Lung (tissue), 11 donors: ENCODE measurements at regions not wholly inside any gene's neighbourhood (a gene's known extent, or its start where the extent isn't known, plus 50 kb on each side); places are given as distances from the start of the nearest gene placed in this dataset.
"Not testable (repeated sequence)": the region's sequence is repeated elsewhere in the genome, so short reads cannot be mapped to it uniquely, and the experiment has no call there.

Source experiments
- ATAC-seq: fragments of 200-7000 bp; cut with Tn5 transposase; one replicate; pipeline ENCODE4 v1.9.1; 2020; ENCODE audit warnings: moderate number of reproducible peaks; ENCODE audit not compliant: insufficient read depth, low FRiP score
- DNase-seq, 3 donors: peaks; one replicate each; pipeline ENCODE4 v3.0.0-alpha.2; 2013 to 2017
- H3K27ac ChIP-seq, 2 donors: one replicate each; pipeline ENCODE4 v1.5.1; 2013; ENCODE audit warnings: mild to moderate bottlenecking in 2 of 2, moderate library complexity in 2 of 2, control low read depth in 1 of 2, inconsistent platforms in 1 of 2, low read depth in 1 of 2, low read length in 1 of 2
- H3K27me3 ChIP-seq, 3 donors: one replicate each; pipeline ENCODE4 v1.5.1; 2013; ENCODE audit warnings: low read length in 2 of 3; ENCODE audit not compliant: control insufficient read depth in 3 of 3, insufficient read depth in 3 of 3
- H3K36me3 ChIP-seq, 4 donors: one replicate each; pipeline ENCODE4 v1.5.1; 2013; ENCODE audit warnings: low read length in 4 of 4, mild to moderate bottlenecking in 1 of 4, moderate library complexity in 1 of 4; ENCODE audit not compliant: control insufficient read depth in 4 of 4, insufficient read depth in 4 of 4
- H3K4me1 ChIP-seq, 5 donors: one replicate each; pipeline ENCODE4 v1.5.1; 2013; ENCODE audit warnings: low read length in 5 of 5, mild to moderate bottlenecking in 2 of 5, moderate library complexity in 1 of 5; ENCODE audit not compliant: control insufficient read depth in 5 of 5, insufficient read depth in 5 of 5
- H3K4me3 ChIP-seq: one replicate; pipeline ENCODE4 v1.5.1; 2013; ENCODE audit warnings: mild to moderate bottlenecking, control low read depth, moderate library complexity
- H3K9ac ChIP-seq, 2 donors: one replicate each; pipeline ENCODE4 v1.5.1; 2013; ENCODE audit warnings: low read length in 2 of 2, control low read depth in 1 of 2; ENCODE audit not compliant: insufficient read depth in 1 of 2
- H3K9me3 ChIP-seq, 4 donors: one replicate each; pipeline ENCODE4 v1.5.1; 2013; ENCODE audit warnings: low read length in 3 of 4, mild to moderate bottlenecking in 1 of 4, moderate library complexity in 1 of 4; ENCODE audit not compliant: control insufficient read depth in 4 of 4, insufficient read depth in 3 of 4
- WGBS, 2 donors: extraction: QIAGEN DNeasy Blood & Tissue Kit; methylation state at CpG; one replicate each; pipeline ENCODE4 v1.1.7; 2013; 5-methylcytosine and 5-hydroxymethylcytosine counted together
- TF ChIP-seq, protein P1 (sequence below): IDR thresholded peaks from 2 replicates; pipeline ENCODE4 v1.5.1; 2012; ENCODE audit warnings: mild to moderate bottlenecking; ENCODE audit errors: control extremely low read depth, extremely low read depth
- donor health status: control.
- donor health status: control.
- donor health status: Bipolar disorder and iron deficiency.
- donor health status: healthy.
- donor health status: DM: yes; HTN: yes; CAD: no.

DNA sequence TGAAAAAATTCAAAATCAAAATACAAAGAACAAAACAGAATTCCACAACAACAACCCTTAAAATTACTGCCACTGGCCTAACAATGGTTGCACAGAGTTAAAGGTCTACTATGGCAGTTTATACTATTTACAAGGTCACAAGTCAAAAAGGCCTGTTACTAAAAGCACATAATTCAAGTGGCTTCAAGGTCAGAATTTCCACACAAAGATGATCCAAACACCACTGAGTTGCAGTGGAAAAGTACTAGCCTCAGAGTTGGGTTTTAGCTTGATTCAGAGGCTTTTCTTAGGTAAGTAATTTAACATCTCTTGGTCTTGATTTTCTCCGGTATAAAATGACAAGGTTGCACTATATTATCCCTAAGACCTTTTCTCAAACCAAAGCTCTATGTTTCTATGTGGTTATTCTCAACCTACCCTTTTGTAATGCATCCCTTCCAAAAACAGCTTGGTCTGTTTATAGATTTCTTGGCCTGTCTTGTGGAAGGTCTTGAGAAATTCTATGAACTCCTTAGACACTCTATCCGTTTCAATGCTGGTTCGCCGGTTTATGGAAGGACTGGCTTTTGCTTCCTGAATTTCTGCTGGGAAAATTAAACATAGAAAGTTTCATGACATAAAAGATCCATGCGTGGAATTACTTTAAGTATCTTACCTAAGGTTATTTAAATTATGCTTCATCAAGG is 69.5 kb downstream of the MDH2 start:
- H3K4me1 ChIP-seq, H3K4me3 ChIP-seq, H3K27me3 ChIP-seq, H3K27ac ChIP-seq, H3K36me3 ChIP-seq, H3K9ac ChIP-seq, ATAC-seq, H3K9me3 ChIP-seq, DNase-seq: not testable (repeated sequence)
- 77 to 85% methylated on average over 5 of the region's 5 CpGs for WGBS, 2 donors

DNA sequence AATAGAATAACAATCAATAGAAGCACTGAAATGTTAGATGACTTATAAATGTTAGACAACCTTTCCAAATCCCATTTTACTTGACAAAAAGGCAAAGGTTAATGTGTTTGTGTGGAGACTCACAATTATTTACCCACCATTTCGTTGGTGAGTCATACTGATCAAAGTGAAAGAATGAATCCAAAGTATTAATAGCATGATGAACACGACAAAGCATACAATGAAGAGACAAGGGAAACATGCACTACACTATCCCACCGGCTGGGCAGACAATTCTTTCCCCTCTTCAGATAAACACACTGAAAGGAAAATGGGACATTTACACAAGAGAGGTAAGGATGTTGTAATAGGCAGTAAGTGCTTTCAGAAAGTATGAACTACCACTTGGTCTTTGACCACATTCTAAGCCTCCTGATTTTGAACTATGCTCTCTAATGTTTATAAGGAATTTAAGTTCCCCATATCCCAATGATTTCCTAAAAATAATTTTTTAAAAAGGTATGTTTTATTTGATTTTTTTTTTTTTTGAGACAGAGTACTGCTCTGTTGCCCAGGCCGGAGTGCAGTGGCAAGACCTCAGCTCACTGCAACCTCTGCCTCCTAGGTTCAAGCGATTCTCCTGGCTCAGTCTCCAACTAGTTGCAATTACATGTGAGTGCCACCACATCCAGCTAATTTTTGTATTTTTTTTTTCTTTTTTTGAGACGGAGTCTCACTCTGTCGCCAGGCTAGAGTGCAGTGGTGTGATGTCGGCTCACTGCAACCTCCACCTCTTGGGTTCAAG is 70.5 kb downstream of the MDH2 start:
- WGBS, 2 donors: 77 to 91% methylated on average over 8 of the region's 8 CpGs
- H3K4me3 ChIP-seq: not testable (repeated sequence)

DNA sequence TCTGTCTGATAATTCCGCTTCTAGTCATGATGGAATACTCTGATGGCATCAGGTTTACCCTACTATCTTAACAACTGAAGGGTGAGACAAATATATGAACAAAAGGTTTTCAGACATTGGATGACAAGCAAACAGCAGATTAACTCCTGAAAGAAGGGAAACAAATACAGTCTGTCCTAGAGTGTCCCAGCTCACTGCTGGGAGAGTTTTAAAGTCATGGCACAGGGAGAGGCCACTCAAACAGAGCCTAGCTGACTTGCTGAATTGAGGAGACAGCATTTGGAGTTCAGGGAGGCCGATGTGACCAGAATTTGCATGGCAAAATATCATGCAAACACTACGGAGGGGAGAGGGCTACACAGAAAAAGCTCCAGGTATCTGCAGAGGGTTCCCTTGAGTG is 73.1 kb downstream of the MDH2 start:
- WGBS, 2 donors: 82 to 89% methylated on average over 3 of the region's 3 CpGs
- Histone ChIP-seq H3K27ac (no peak overlapping the region), H3K9ac (no peak overlapping the region), H3K36me3 (no peaks in the 10 kb centered on the region), H3K27me3 (no peaks in the 10 kb centered on the region), H3K4me3 (no peak overlapping the region), H3K9me3 (no peaks in the 10 kb centered on the region), H3K4me1 (no peaks in the 10 kb centered on the region)
- DNase-seq: no peak
- TF ChIP-seq, protein P1, sequence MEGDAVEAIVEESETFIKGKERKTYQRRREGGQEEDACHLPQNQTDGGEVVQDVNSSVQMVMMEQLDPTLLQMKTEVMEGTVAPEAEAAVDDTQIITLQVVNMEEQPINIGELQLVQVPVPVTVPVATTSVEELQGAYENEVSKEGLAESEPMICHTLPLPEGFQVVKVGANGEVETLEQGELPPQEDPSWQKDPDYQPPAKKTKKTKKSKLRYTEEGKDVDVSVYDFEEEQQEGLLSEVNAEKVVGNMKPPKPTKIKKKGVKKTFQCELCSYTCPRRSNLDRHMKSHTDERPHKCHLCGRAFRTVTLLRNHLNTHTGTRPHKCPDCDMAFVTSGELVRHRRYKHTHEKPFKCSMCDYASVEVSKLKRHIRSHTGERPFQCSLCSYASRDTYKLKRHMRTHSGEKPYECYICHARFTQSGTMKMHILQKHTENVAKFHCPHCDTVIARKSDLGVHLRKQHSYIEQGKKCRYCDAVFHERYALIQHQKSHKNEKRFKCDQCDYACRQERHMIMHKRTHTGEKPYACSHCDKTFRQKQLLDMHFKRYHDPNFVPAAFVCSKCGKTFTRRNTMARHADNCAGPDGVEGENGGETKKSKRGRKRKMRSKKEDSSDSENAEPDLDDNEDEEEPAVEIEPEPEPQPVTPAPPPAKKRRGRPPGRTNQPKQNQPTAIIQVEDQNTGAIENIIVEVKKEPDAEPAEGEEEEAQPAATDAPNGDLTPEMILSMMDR: no peak
- no peak for ATAC-seq

More for the DNA sequence above, 70.5 kb downstream of the MDH2 start:
- H3K36me3 ChIP-seq, DNase-seq, H3K4me1 ChIP-seq, H3K9ac ChIP-seq, ATAC-seq, H3K9me3 ChIP-seq, H3K27ac ChIP-seq, H3K27me3 ChIP-seq: not testable (repeated sequence)

DNA sequence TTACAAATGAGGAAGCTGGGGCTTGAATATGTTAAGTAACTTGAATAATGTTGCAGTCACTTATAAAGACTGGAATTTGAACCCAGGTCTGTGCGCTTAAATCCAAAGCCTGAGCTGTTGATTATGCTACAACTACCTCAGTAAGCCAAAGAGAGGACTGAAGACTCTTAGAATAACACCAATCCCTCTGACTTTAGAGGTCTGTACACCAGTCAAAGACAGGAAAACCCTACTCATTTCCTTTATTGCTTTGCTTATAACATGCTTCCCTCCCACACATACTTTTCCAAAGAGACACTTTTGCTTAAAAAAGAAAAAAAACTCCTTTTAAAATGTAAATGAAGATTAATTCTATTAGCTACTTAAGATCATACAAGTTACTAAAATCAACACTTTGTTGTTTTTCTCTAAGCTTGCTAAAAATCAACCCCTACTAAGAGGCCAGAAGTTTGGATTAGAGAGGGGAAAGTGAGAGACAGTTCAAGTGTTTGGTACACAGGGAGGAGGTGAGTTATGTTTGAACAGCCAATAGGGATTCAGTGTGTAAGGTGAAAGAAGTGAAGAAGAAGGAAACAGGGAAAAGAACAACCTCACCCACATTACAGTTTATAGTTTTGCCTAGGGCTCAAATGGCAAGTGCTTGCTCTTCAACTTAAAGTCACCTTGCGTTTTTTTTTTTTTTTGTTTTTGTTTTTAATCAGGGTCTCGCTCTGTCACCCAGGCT is 74.8 kb downstream of the MDH2 start:
- WGBS, 2 donors: 83 to 85% methylated on average over 3 of the region's 3 CpGs
- H3K27ac ChIP-seq: no peak overlapping the region
- no peak overlapping the region for H3K9ac ChIP-seq
- H3K4me1 ChIP-seq: no peaks in the 10 kb centered on the region
- no peaks in the 10 kb centered on the region for H3K27me3 ChIP-seq
- H3K36me3 ChIP-seq: no peaks in the 10 kb centered on the region
- no peak overlapping the region for H3K4me3 ChIP-seq
- H3K9me3 ChIP-seq: no peaks in the 10 kb centered on the region
- TF ChIP-seq, protein P1: no peak
- DNase-seq: no peak
- ATAC-seq: no peak
